Sigmoid colon (tissue), 4 donors: ENCODE measurements at regions not wholly inside any gene's neighbourhood (a gene's known extent, or its start where the extent isn't known, plus 50 kb on each side); places are given as distances from the start of the nearest gene placed in this dataset.

Experiments used
- EP300 ChIP-seq, 4 donors: sonication (generic); formaldehyde crosslinking; IDR thresholded peaks; one replicate each; pipeline ENCODE4 v1.6.1; 2017; ENCODE audit warnings: antibody characterized with exemption in 4 of 4
- POLR2A ChIP-seq, 2 donors: fragments of 450-650 bp; IDR thresholded peaks; one replicate each; pipeline ENCODE4 v1.6.1; 2016; ENCODE audit warnings: antibody characterized with exemption in 2 of 2, mild to moderate bottlenecking in 2 of 2, moderate library complexity in 2 of 2
- POLR2AphosphoS5 ChIP-seq, 4 donors: sonication (generic); formaldehyde crosslinking; IDR thresholded peaks; one replicate each; pipeline ENCODE4 v1.6.1; 2017; ENCODE audit warnings: antibody characterized with exemption in 4 of 4
- TF ChIP-seq, protein P1 (sequence below), 4 experiments: fragments of 450-650 bp in 3 of 4; fragments of 200-600 bp in 1 of 4; IDR thresholded peaks; one replicate each; pipeline ENCODE4 v1.5.1; 2016 to 2019; ENCODE audit warnings: antibody characterized with exemption in 4 of 4, mild to moderate bottlenecking in 3 of 4, moderate library complexity in 2 of 4

DNA sequence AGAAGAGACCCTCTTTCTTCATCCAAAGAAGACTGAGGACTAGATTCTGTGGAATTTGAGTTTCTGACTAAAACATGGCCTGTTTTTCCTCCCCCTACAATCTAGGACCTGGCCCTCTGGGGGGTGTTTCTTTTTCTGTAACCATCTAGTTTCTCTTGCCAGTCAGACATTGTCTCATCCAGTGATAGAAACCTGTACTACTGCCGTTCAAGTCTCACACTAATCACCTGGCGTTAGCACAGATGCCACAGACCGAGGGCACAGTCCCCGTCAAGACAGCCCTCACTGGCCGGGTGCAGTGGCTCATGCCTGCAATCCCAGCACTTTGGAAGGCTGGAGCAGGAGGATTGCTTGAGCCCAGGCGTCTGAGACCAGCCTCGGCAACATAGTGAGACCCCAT is 126.9 kb upstream of the NDUFV2 start:
- no peak for TF ChIP-seq POLR2AphosphoS5 (IDR thresholded peaks at IDR 0.05)
- TF ChIP-seq, protein P1, sequence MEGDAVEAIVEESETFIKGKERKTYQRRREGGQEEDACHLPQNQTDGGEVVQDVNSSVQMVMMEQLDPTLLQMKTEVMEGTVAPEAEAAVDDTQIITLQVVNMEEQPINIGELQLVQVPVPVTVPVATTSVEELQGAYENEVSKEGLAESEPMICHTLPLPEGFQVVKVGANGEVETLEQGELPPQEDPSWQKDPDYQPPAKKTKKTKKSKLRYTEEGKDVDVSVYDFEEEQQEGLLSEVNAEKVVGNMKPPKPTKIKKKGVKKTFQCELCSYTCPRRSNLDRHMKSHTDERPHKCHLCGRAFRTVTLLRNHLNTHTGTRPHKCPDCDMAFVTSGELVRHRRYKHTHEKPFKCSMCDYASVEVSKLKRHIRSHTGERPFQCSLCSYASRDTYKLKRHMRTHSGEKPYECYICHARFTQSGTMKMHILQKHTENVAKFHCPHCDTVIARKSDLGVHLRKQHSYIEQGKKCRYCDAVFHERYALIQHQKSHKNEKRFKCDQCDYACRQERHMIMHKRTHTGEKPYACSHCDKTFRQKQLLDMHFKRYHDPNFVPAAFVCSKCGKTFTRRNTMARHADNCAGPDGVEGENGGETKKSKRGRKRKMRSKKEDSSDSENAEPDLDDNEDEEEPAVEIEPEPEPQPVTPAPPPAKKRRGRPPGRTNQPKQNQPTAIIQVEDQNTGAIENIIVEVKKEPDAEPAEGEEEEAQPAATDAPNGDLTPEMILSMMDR (IDR thresholded peaks at IDR 0.05): no peak
- TF ChIP-seq EP300 (IDR thresholded peaks at IDR 0.05): no peak
- no peak for TF ChIP-seq POLR2A (IDR thresholded peaks at IDR 0.05)
